Nephron (organoid): ENCODE measurements at regions not wholly inside any gene's neighbourhood (a gene's known extent, or its start where the extent isn't known, plus 50 kb on each side); places are given as distances from the start of the nearest gene placed in this dataset.

Experiments used
- H3K27ac Mint-ChIP-seq, 3 experiments: 2 replicates each; pipeline ENCODE4 v1.8.0; 2020; ENCODE audit warnings: mixed read lengths in 3 of 3, mild to moderate bottlenecking in 2 of 3, moderate library complexity in 1 of 3
- H3K27me3 Mint-ChIP-seq: 2 replicates; pipeline ENCODE4 v1.8.0; 2021; ENCODE audit warnings: low read depth, mild to moderate bottlenecking, moderate library complexity, mixed read lengths
- H3K36me3 Mint-ChIP-seq: 2 replicates; pipeline ENCODE4 v1.8.0; 2020; ENCODE audit warnings: low read depth, mixed read lengths
- H3K4me1 Mint-ChIP-seq: 2 replicates; pipeline ENCODE4 v1.8.0; 2020; ENCODE audit warnings: mixed read lengths
- H3K4me3 Mint-ChIP-seq, 3 experiments: 2 replicates each; pipeline ENCODE4 v1.8.0; 2020; ENCODE audit warnings: mild to moderate bottlenecking in 3 of 3, mixed read lengths in 3 of 3, moderate library complexity in 2 of 3
- H3K9me3 Mint-ChIP-seq: 2 replicates; pipeline ENCODE4 v1.8.0; 2020; ENCODE audit warnings: mixed read lengths
- TF ChIP-seq, protein P1 (sequence below), 3 experiments: fragments of 200-600 bp; sonication (generic); IDR thresholded peaks; one replicate each; pipeline ENCODE4 v1.5.0; 2021; ENCODE audit warnings: antibody characterized with exemption in 3 of 3; ENCODE audit not compliant: unreplicated experiment in 3 of 3

DNA sequence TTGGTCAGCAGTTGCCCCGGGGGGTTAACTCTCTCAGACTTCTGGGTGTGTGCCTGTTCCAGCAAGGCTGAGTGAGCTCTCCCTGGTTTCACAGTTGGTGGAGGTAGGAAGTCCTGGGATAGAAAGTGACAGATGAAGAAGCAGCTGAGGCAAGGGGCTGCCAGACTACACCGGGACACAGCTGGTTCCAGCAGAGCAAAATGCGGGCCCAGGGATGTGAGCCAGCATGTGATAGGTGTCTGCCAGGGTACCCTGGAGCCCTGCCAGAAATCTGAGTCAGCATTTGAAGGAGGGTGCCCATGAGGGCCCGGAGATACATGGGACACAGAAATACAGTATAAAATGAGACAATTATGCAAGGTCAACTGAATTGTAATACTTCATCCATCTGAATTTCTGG lies 79.3 kb upstream of the LGALSL start:
- peaks cover 3% of the 10 kb centered on the region for H3K27me3 Mint-ChIP-seq

DNA sequence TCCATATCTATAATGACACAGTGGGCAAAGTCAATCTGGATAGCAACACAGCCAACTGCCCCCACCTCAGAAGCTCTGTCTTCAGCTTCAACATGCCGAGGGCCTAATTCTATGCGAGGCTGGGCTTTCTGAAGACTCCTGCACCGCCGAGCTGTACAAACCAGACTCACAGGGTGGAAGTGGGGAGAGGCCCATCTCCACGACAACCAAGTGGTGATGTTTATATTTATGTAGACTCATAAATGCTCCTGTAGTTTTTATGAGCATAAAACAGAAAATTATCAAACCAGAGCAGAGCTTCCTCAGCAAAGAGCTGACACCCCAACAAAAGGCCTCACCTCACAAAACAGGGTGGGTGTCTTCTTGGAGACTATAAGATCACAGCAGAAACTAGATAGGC lies 77.0 kb upstream of the LGALSL start:
- H3K9me3 Mint-ChIP-seq = no peaks in the 10 kb centered on the region
- H3K27me3 Mint-ChIP-seq = peaks cover 3% of the 10 kb centered on the region
- TF ChIP-seq, protein P1, sequence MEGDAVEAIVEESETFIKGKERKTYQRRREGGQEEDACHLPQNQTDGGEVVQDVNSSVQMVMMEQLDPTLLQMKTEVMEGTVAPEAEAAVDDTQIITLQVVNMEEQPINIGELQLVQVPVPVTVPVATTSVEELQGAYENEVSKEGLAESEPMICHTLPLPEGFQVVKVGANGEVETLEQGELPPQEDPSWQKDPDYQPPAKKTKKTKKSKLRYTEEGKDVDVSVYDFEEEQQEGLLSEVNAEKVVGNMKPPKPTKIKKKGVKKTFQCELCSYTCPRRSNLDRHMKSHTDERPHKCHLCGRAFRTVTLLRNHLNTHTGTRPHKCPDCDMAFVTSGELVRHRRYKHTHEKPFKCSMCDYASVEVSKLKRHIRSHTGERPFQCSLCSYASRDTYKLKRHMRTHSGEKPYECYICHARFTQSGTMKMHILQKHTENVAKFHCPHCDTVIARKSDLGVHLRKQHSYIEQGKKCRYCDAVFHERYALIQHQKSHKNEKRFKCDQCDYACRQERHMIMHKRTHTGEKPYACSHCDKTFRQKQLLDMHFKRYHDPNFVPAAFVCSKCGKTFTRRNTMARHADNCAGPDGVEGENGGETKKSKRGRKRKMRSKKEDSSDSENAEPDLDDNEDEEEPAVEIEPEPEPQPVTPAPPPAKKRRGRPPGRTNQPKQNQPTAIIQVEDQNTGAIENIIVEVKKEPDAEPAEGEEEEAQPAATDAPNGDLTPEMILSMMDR (IDR thresholded peaks at IDR 0.05; ENCODE audit: unreplicated experiment in 3 of 3) = no peak
- no peak overlapping the region for H3K27ac Mint-ChIP-seq
- no peaks in the 10 kb centered on the region for H3K36me3 Mint-ChIP-seq
- H3K4me1 Mint-ChIP-seq = peaks cover 15% of the 10 kb centered on the region
- no peak overlapping the region for H3K4me3 Mint-ChIP-seq

More for the DNA sequence above, 79.3 kb upstream of the LGALSL start:
- Mint-ChIP-seq H3K4me1 (peaks cover 15% of the 10 kb centered on the region), H3K27ac (peak overlapping the region in 1 of 3 experiments; percentile 9), H3K4me3 (no peak overlapping the region), H3K36me3 (no peaks in the 10 kb centered on the region), H3K9me3 (no peaks in the 10 kb centered on the region)
- TF ChIP-seq, protein P1 (IDR thresholded peaks at IDR 0.05; ENCODE audit: unreplicated experiment in 3 of 3) = no peak

DNA sequence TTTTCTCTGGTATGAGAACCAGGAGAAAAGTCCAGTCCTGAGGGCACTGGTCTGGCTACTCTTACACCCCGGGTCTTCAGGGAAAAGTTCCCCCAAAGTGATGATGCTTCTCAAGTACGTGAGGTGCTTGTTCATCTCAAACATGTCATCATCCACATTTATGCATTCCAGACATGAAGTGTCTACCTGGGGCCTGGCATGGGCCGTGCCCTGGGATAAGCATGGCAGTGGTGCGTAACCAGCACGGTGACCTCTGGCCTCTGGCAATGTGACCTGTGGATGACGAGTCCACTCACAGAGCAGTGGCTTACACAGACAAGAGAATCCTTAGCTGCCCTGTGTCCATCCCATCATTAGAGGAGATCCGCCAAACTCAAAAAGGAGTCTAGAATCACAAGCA lies 74.8 kb upstream of the LGALSL start:
- H3K36me3 Mint-ChIP-seq = no peaks in the 10 kb centered on the region
- no peaks in the 10 kb centered on the region for H3K9me3 Mint-ChIP-seq
- H3K4me3 Mint-ChIP-seq = no peak overlapping the region
- peaks cover 8% of the 10 kb centered on the region for H3K4me1 Mint-ChIP-seq
- TF ChIP-seq, protein P1 (IDR thresholded peaks at IDR 0.05; ENCODE audit: unreplicated experiment in 3 of 3) = no peak
- H3K27ac Mint-ChIP-seq = no peak overlapping the region
- H3K27me3 Mint-ChIP-seq = peaks cover 3% of the 10 kb centered on the region

DNA sequence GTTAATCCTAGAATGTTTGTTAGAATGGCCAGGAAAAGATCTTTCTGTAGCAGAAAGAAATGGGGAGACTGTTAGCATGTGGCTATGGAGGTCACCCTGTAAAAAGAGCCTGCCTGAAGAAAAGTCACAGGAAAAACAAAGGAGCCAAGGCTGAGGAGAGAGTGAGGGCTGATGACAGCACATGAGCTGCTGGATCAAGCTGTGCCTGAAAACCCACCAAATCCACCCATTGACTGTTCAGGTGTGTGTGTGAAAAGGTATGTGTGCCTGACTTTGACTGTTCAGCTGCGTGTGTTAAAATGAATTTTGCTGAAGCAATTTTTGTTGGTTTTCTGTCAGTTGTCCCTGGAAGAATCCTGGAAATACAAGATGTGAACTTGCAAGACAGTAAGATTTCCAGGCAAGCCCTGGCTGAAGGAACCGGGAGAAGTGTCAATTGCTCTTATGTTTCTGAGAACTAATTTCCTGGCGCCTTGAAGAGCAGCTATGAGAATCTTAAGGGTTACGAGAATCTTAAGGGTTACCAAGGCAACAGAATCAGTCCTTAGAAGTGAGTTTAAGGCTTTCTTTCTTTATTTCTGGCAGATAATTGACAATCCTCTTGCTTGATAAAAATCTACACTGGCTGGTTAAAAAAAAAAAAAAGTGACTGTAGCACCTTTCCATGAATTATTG lies 73.0 kb upstream of the LGALSL start:
- Mint-ChIP-seq H3K36me3 (no peaks in the 10 kb centered on the region), H3K4me3 (no peak overlapping the region), H3K27me3 (peaks cover 3% of the 10 kb centered on the region), H3K4me1 (no peaks in the 10 kb centered on the region), H3K27ac (no peak overlapping the region), H3K9me3 (no peaks in the 10 kb centered on the region)
- TF ChIP-seq, protein P1 (IDR thresholded peaks at IDR 0.05; ENCODE audit: unreplicated experiment in 3 of 3) = no peak

DNA sequence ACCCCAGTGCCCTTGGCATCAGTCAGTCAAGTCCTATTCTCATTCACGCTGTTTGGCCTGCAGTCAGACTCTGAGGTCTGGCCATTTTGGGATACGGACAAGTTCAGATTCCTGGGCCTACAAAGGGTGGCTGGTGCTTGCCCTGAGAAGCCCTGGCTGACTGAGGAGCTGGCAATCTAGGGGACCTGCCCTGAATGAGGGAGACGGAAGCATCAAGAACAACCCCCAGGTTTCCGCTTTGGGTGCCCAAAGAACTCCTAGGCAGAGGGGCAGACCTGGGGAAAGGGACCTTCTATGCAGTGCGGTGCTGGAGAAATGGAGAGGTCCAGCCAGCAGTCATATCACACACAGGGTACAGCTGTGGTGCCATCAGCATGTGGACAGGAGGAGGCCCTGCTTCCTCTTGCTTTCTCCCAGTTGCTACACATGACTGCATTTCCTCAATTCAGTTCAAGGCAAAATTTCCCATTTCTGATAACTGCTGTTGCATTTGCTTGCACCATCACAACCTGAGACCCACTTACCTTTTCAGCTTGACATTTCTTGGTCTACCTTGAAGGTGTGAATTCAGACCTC lies 70.9 kb upstream of the LGALSL start:
- no peaks in the 10 kb centered on the region for H3K4me1 Mint-ChIP-seq
- peaks cover 3% of the 10 kb centered on the region for H3K27me3 Mint-ChIP-seq
- H3K9me3 Mint-ChIP-seq = no peaks in the 10 kb centered on the region
- TF ChIP-seq, protein P1 (IDR thresholded peaks at IDR 0.05; ENCODE audit: unreplicated experiment in 3 of 3) = no peak
- no peak overlapping the region for H3K4me3 Mint-ChIP-seq
- H3K27ac Mint-ChIP-seq = no peak overlapping the region
- no peaks in the 10 kb centered on the region for H3K36me3 Mint-ChIP-seq

DNA sequence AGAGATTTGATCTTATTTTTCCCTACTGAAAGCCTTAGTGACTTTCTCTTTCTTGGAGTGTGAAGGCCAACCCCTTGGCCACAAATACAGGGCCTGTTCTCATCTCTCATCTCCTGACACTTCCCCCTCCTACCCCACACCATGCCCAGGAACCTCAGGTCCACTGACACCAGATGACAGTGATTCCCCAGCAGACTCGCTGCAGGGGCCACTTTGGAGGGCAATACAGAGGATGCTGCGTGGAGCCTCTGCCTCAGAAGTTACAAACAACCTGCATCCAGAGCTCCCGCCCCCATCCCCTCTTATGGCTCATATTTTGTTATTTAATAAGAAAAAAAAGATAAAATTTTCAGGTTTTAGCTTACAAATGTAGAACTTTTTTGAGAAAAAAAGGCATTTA lies 70.1 kb upstream of the LGALSL start:
- Mint-ChIP-seq H3K27me3 (no peaks in the 10 kb centered on the region), H3K27ac (no peak overlapping the region), H3K4me3 (no peak overlapping the region), H3K4me1 (no peaks in the 10 kb centered on the region), H3K36me3 (no peaks in the 10 kb centered on the region), H3K9me3 (no peaks in the 10 kb centered on the region)
- TF ChIP-seq, protein P1 (IDR thresholded peaks at IDR 0.05; ENCODE audit: unreplicated experiment in 3 of 3) = no peak
